ENCODE measurements at regions not wholly inside any gene's neighbourhood (a gene's known extent, or its start where the extent isn't known, plus 50 kb on each side); places are given as distances from the start of the nearest gene placed in this dataset.

DNA sequence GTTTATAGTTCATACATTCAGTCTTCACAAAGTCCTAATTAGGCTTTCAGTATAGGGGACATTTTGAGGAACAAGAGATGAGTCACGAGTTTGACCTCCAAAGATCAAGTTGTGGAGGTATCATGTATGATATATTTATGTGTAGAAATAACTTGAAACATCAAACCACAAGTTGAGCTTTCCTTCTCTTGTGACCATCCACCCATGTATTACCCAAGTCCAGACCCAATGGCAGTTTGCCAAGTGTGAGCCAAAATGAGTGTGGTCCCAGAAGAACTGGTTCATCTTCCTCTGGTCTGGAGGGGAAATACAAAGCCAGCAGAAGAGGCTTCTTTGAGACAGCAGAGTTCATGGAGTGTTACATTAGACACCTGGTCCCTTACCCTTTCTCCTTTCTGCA, 104.9 kb downstream of the ATP23 start:
- CTCF ChIA-PET, result no interaction called here
- H3K9me3 Mint-ChIP-seq, result peaks cover 10% of the 10 kb centered on the region
- intact Hi-C loops (cut with micrococcal nuclease), result no loop called here
- no peak overlapping the region for H3K4me3 Mint-ChIP-seq
- DNase-seq (no peak), ATAC-seq (no peak)
- H3K4me1 Mint-ChIP-seq (ENCODE audit: low read depth), result no peaks in the 10 kb centered on the region
- POLR2A ChIA-PET, result no interaction called here
- TF ChIP-seq, protein P1, sequence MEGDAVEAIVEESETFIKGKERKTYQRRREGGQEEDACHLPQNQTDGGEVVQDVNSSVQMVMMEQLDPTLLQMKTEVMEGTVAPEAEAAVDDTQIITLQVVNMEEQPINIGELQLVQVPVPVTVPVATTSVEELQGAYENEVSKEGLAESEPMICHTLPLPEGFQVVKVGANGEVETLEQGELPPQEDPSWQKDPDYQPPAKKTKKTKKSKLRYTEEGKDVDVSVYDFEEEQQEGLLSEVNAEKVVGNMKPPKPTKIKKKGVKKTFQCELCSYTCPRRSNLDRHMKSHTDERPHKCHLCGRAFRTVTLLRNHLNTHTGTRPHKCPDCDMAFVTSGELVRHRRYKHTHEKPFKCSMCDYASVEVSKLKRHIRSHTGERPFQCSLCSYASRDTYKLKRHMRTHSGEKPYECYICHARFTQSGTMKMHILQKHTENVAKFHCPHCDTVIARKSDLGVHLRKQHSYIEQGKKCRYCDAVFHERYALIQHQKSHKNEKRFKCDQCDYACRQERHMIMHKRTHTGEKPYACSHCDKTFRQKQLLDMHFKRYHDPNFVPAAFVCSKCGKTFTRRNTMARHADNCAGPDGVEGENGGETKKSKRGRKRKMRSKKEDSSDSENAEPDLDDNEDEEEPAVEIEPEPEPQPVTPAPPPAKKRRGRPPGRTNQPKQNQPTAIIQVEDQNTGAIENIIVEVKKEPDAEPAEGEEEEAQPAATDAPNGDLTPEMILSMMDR (IDR thresholded peaks at IDR 0.05), result no peak
- H3K36me3 Mint-ChIP-seq (ENCODE audit: low read depth), result no peaks in the 10 kb centered on the region
- no peak overlapping the region for H3K27ac Mint-ChIP-seq
- peaks cover 24% of the 10 kb centered on the region for H3K27me3 Mint-ChIP-seq

DNA sequence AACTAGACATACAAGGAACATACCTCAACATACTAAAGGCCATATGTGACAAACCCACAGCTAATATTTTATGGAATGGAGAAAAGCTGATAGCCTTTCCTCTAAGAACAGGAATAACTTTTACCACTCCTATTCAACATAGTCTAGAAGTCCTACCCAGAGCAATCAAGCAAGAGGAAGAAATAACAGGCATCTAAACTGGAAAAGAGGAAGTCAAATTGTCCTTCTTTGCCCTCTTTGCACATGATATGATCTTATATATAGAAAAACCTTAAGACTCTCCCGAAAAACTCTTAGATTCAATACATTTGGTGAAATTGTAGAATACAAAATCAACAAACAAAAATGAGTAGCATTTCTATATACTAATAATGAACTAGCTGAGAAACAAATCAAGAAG, 110.0 kb downstream of the ATP23 start:
- POLR2A ChIA-PET, result no interaction called here
- no peak for ATAC-seq

DNA sequence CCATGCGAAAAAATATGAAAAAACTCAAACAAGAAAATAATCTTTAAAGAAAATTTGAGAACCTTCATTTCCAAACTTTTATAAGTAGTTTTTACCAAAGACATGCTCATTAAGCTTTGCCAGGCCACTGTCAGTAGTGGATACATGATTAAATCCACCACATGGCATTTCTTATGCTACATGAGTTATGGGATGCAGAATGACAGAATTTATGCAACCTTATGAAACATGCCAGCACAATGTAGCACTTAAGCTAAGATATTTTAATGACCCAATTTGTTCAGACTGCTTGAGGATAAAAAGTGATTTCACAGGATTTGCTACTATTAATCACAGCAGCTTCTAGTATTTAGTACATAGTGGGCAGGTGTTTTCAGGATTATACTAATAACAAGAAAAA, 123.3 kb downstream of the ATP23 start:
- Mint-ChIP-seq H3K36me3 (ENCODE audit: low read depth) (no peaks in the 10 kb centered on the region), H3K27ac (no peak overlapping the region), H3K4me3 (no peak overlapping the region), H3K4me1 (ENCODE audit: low read depth) (no peaks in the 10 kb centered on the region), H3K9me3 (no peaks in the 10 kb centered on the region), H3K27me3 (peaks cover 7% of the 10 kb centered on the region)
- DNase-seq (no peak), ATAC-seq (no peak)
- ChIA-PET POLR2A (no interaction called here), CTCF (no interaction called here)
- intact Hi-C loops (cut with micrococcal nuclease), result no loop called here
- TF ChIP-seq, protein P1 (IDR thresholded peaks at IDR 0.05), result no peak

More for the DNA sequence above, 110.0 kb downstream of the ATP23 start:
- CTCF ChIA-PET, result no interaction called here
- Mint-ChIP-seq H3K4me3 (no peak overlapping the region), H3K27me3 (peaks cover 14% of the 10 kb centered on the region), H3K4me1 (ENCODE audit: low read depth) (no peaks in the 10 kb centered on the region), H3K27ac (no peak overlapping the region), H3K9me3 (peaks cover 15% of the 10 kb centered on the region), H3K36me3 (ENCODE audit: low read depth) (no peaks in the 10 kb centered on the region)
- intact Hi-C loops (cut with micrococcal nuclease), result no loop called here
- DNase-seq, result no peak
- TF ChIP-seq, protein P1 (IDR thresholded peaks at IDR 0.05), result no peak

DNA sequence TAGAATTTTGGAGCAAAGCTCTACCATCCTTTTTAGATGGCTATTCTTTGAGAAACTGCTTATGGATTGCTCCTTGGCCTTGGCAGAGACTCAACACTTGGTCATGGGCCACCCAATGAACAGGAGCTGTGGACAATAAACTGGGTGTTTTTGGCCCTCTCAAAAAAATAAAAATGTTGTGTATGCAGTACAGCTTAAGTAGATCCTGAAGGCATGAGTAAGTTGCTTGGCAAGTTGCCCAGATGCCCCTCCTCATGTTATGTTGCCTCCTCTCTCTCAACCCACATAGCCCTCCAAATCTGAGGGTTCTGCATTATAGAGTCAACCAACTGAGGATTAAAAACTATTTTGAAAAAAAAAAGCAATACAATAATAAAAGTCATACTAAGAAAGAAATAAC, 124.9 kb downstream of the ATP23 start:
- ATAC-seq (no peak), DNase-seq (no peak)
- Mint-ChIP-seq H3K36me3 (ENCODE audit: low read depth) (no peaks in the 10 kb centered on the region), H3K4me1 (ENCODE audit: low read depth) (no peaks in the 10 kb centered on the region), H3K27ac (no peak overlapping the region), H3K27me3 (peaks cover 2% of the 10 kb centered on the region), H3K4me3 (no peak overlapping the region), H3K9me3 (no peaks in the 10 kb centered on the region)
- TF ChIP-seq, protein P1 (IDR thresholded peaks at IDR 0.05), result no peak
- intact Hi-C loops (cut with micrococcal nuclease), result no loop called here
- ChIA-PET CTCF (no interaction called here), POLR2A (no interaction called here)

DNA sequence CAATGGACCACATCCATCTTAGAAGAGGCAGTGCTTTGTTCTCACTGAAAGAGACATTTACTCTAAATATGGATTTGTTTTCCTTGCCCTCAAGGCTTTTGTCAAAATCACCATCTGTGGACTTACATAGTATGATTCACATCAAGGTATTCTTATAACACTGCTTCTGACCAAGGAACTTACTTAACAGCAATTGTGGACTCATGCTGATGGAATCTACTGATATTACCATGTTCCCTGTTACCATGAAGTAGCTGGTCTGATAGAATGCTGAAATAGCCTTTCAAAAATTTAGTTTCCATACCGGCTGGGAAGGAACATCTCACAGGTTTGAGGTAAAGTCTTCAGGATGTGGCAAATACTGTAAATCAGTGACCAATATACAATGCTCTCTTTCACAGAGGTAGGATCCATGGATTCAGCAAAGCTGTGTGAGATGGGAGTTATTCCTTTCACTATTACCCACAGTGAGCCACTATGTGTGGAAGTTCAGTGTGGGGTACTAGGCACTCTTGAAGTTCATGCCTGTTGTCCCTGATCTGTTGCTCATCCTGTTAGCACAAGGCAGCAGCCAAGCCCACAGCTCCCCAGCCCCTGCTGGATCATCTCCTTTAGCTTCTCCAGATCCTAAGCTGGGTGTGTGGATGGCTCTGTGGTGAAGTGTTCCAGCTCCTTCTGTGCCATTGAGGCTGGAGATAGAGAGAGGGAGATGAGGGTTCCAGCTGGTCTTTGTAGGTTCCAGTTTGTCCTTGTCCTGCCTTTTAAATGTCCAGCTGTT, 126.4 kb downstream of the ATP23 start:
- H3K4me1 Mint-ChIP-seq (ENCODE audit: low read depth), result no peaks in the 10 kb centered on the region
- CTCF ChIA-PET, result no interaction called here

More for the DNA sequence above, 126.4 kb downstream of the ATP23 start:
- DNase-seq (no peak), ATAC-seq (no peak)
- H3K36me3 Mint-ChIP-seq (ENCODE audit: low read depth), result no peaks in the 10 kb centered on the region
- peaks cover 2% of the 10 kb centered on the region for H3K27me3 Mint-ChIP-seq
- POLR2A ChIA-PET, result no interaction called here
- no peaks in the 10 kb centered on the region for H3K9me3 Mint-ChIP-seq
- intact Hi-C loops (cut with micrococcal nuclease), result no loop called here
- TF ChIP-seq, protein P1 (IDR thresholded peaks at IDR 0.05), result no peak
- no peak overlapping the region for H3K27ac Mint-ChIP-seq
- H3K4me3 Mint-ChIP-seq, result no peak overlapping the region
